CD1c-positive myeloid dendritic cell (primary cell): ENCODE measurements at regions not wholly inside any gene's neighbourhood (a gene's known extent, or its start where the extent isn't known, plus 50 kb on each side); places are given as distances from the start of the nearest gene placed in this dataset.

Experiments used
- DNase-seq: peaks from one replicate; pipeline ENCODE4 v3.0.0-alpha.2; 2016; ENCODE audit errors: extremely low spot score

GRCh38 chr4:37073226-37073840 lies 171.2 kb upstream of the NWD2 start:
- DNase-seq: no peak

DNA sequence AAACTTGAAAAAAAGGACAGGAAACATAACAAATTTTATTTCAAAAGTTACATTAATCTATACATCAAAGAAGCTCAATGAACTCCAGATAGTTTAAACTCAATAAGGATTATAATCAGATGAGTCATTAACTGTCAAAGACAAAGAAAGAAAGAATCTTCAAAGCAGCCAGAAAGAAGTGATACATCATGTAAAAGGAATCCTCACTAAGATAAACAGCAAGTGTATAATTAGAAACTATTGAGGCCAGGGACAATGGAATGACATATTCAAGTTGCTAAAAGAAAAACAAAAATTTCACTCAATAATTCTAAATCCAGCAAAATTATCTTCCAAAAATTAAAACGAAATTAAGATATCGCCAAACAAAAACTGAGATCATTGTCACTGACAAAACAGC lies 161.6 kb upstream of the NWD2 start:
- DNase-seq: no peak

- no peak for DNase-seq
Observed at GRCh38 chr4:37095925-37096324, 148.6 kb upstream of the NWD2 start.

DNA sequence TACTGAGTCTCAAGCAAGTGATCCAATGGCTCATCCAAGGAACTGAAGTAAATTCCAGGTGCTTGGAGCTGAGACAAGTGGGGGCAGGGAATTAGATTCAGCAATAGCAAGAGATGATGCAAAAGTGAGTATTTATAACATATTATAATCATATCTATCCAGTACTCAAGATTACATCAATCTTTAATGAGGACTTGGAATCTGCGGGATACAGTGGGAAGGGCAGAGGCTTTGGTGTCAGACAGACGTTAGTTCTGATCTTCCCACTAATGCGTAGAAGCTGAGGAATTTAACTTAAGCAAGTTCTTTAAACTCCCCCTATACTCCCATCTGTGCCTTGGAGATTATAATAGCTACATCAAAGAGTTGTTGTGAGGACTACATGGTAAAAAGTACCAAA lies 143.4 kb upstream of the NWD2 start:
- DNase-seq: no peak

DNA sequence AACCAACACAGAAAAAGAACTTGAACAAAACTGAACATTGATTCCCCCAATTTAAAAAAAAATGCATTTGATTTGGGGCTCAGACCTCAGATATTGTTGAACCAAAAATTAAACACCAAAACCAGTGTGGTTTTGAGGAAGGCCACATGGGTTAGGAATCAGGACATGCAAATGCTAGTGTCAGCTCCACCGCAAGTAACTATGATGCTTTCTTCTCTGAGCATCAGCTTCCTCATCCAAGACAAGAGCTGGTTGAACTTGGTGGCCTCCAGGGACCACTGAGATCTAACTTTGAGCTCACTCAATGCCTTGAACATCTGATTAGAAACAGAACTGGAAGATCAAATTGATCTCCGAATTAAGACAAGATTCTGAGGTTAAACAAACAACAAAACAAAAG lies 142.9 kb upstream of the NWD2 start:
- no peak for DNase-seq

DNA sequence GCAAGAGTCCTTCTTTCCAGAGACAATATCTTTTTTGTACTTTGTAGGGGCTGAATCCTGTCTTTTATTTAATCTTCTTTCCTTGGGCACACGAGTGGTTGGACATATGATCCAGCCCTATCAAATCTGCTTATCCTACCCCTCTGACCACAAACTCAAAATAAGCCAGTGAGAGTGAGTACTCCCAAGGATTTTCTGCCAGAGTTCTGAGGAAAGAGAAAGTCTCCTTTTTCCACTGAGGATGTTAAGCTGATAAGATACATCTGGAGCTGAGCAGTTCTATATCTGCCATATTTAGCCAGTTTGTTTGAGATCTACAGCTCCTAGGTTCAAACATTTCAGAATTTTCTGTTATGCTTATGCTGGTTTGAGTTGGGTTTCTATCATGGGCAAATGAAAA lies 134.8 kb upstream of the NWD2 start:
- no peak for DNase-seq

DNA sequence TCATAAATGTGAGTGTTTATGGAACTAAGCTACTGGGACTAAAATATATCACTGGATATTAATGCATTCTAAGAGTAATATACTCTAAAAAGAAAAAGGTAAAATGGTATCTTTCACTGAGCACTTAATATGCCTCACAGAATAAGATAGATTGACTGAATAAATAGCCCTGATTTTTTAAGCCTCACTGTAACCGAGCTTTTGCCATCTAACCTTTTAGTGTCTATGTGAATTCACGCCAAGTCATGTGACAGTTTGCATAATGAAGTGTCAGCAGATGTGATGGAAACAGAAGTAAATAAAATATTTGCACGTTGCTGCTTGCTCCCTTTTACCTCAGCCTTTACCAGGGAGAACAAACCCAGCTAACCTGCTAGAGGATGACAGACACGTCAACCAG lies 119.7 kb upstream of the NWD2 start:
- no peak for DNase-seq

DNA sequence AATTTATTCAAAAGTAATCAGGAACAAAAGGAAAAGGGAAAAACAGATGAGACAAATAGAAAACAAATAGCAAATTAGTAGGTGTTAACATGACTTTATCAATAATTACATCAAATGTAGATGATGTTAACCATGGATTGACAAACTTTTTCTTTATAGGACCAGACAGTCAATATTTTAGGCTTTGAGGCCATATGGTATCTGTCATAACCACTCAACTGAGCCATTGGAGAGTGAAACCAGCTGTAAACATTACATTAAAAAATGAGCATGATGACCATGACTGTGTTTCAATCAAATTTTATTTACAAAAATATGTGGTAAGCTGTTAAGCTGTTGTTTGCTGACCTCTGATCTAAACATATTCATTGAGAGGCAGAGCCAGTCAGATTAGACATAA lies 118.5 kb upstream of the NWD2 start:
- DNase-seq: no peak

GRCh38 chr4:37130465-37130864 lies 114.1 kb upstream of the NWD2 start:
- DNase-seq: no peak

DNA sequence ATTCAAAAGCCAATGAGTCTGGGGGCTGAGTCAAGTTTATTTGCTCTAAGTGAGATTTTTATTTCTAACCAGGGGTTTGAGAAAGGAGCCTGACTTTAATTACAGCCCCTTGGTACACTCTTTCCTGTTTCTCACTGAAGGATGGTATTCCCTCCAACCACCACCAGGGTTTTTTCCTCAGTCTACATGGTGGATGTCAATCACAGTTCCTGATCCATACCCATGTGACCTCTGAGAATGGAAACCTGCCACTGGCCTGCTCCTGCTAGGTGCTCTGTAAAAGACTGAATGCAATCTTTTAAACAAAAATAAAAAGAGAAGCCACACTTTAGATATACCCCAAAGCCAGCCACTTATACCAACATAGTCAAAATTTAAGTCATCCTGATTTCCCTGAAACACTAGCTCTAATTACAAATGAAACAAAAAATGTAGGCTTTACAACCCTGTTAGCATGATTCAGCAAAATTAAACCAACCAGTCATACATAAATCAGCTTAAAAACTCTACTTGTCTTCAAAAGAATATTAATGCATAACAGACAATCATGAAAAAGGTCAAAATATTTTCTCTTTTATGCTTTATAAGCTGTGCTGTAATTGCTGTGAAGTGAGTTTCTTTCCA lies 112.1 kb upstream of the NWD2 start:
- DNase-seq: no peak

- no peak for DNase-seq
Observed at GRCh38 chr4:37132975-37133360, 111.6 kb upstream of the NWD2 start.

DNA sequence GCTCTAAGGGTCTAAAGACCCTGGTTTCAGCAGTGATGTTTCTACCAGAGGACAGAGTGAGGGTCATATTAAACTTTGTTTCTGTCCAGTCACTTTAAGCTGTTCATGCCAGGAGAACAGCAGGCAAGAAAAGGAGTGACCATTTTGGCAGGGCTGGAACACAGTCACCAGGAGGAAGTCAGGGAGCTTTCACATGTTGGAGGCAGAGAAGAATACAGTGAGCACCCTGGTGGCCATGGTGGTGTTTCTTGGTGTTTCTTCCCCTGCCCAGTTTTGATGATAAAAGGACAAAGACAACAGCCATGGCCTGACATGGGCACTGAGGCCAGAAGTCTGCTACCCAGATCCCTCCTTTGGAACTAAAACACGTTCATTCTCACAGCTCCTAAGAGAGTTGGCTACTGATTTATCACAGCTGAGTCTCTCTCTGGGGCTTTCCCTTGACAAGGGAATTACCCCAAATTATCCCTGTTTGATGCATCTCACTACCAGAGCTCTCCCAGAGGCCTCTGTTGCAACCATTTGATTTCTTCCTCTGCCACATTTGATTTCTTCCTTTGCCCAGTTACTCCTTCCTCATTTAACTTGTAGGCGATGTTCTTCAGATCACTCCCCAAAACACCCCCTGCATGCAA lies 106.4 kb upstream of the NWD2 start:
- DNase-seq: no peak

DNA sequence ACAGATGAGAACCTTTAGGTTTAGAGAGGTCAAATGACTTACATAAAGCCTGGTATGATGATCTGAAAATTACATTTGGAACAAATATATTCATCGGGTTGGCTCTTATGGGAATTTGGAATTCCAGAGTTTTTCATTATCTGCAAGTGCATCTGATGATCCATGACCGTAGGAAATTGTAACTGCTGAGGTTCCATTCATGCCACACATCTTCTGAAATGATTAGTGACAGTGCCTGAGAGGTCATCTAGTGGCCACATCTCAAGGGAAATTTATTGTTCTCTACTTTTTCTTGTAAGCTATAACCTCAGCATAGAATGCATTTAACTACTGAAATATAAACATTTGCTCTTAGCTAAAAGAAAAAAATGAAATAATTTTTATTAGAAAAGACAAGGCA lies 105.8 kb upstream of the NWD2 start:
- no peak for DNase-seq

DNA sequence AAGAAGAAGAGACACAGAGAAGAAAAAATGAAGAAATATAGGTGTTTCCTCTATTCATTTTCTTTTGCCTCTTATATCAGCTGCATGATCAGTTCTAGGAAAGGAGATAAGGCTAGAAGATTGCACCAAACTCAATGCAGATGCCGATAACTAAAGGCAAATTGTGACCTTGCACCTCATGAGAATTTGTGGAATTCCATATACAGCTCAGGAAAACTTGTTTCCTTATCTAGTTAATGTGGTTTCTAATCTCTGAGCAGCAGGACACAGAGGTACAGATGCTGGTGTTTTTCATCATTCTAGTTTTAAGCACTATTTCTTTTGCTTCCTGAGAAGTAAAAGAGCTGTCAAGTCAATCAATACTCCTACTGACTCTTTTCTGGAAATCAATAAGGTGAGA lies 104.6 kb upstream of the NWD2 start:
- no peak for DNase-seq

DNA sequence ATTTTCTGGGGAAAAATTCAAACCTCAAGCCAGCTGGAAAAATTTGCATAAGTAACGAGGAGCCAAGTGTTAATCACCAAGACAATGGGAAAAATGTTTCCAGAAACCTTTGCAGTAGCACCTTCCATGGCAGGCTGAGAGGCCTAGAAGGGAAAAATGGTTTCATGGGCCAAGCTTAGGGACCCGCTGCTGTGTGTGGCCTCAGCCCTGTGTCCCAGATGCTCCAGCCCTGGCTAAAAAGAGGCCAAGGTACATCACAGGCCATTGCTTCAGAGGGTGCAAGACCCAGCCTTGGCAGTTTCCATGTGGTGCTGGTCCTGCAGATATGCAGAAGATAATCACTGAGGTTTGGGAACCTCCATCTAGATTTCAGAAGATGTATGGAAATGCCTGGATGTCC lies 98.3 kb upstream of the NWD2 start:
- no peak for DNase-seq

GRCh38 chr4:37157476-37158167 lies 86.9 kb upstream of the NWD2 start:
- DNase-seq: no peak

DNA sequence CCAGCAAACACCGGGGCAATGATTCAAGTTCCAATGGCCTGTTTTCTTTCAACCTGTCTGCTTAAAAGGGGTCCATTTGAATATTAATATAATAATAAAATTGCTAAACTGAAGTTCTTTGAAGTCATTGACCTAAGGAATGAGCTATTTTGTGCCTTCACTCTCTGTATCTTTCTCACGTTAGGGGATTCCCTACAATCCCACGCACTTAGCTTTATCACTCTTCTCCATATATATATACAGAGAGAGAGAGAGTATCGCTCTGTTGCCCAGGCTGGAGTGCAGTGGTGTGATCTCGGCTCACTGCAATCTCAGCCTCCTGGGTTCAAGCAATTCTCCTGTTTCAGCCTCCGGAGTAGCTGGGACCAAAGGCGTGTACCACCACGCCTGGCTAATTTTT lies 83.9 kb upstream of the NWD2 start:
- no peak for DNase-seq

- no peak for DNase-seq
Observed at GRCh38 chr4:37165844-37166243, 78.7 kb upstream of the NWD2 start.

GRCh38 chr4:37169956-37170355 lies 74.6 kb upstream of the NWD2 start:
- DNase-seq: no peak

DNA sequence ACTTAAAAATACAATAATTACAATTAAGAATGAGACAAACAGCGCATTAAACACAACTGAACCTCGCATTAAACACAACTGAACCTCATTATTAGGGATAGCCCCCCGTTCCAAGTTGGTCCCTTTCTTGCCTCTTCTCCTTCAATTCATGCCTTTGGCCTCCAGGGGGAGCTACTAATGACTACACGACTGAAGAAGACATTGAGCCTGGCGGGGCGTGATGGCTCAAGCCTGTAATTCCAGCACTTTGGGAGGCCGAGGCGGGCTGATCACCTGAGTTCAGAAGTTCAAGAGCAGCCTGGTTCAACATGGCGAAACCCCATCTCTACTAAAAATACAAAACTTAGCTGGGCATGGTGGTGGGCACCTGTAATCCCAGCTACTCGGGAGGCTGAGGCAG lies 56.4 kb upstream of the NWD2 start:
- DNase-seq: peak; percentile 5
